Keratinocyte (primary cell): ENCODE measurements at regions not wholly inside any gene's neighbourhood (a gene's known extent, or its start where the extent isn't known, plus 50 kb on each side); places are given as distances from the start of the nearest gene placed in this dataset.

Experiments
- DNase-seq: peaks from one replicate; pipeline ENCODE4 v3.0.0-alpha.2; 2011; ENCODE audit warnings: low read depth, missing footprints, low spot score
- FAIRE-seq: peaks from 2 replicates; lab custom pipeline; 2011; peaks lifted over from hg19 to GRCh38; lab: Jason Lieb, UNC
- H2AFZ ChIP-seq: 2 replicates; pipeline ENCODE4 v1.6.0; 2012; ENCODE audit warnings: low read length, control low read depth, inconsistent platforms; ENCODE audit not compliant: control insufficient read depth
- H3K27ac ChIP-seq: 2 replicates; pipeline ENCODE4 v1.5.1; 2011; ENCODE audit warnings: low read length; ENCODE audit not compliant: control insufficient read depth, insufficient read depth
- H3K27me3 ChIP-seq: 3 replicates; pipeline ENCODE4 v1.6.0; 2011; ENCODE audit warnings: low read length; ENCODE audit not compliant: control insufficient read depth, insufficient read depth; ENCODE audit errors: extremely low read depth
- H3K36me3 ChIP-seq, 2 experiments: 2 replicates in 1 of 2; 3 replicates in 1 of 2; pipeline ENCODE4 v1.5.1; 2011; ENCODE audit warnings: low read length in 2 of 2, mild to moderate bottlenecking in 1 of 2; ENCODE audit not compliant: control insufficient read depth in 2 of 2, insufficient read depth in 2 of 2; ENCODE audit errors: extremely low read depth in 1 of 2
- H3K4me1 ChIP-seq: 3 replicates; pipeline ENCODE4 v1.5.1; 2011; ENCODE audit warnings: low read length; ENCODE audit not compliant: control insufficient read depth, insufficient read depth; ENCODE audit errors: extremely low read depth
- H3K4me2 ChIP-seq: 3 replicates; pipeline ENCODE4 v1.6.0; 2011; ENCODE audit warnings: low read depth, low read length; ENCODE audit not compliant: control insufficient read depth, insufficient read depth; ENCODE audit errors: extremely low read depth
- H3K4me3 ChIP-seq, 3 experiments: fragments of 200-600 bp in 1 of 3; sonication (generic) in 1 of 3; 2 replicates in 2 of 3; 3 replicates in 1 of 3; pipeline ENCODE4 v1.5.1; 2011 to 2016; ENCODE audit warnings: low read length in 3 of 3, mild to moderate bottlenecking in 3 of 3, control low read depth in 2 of 3, inconsistent platforms in 1 of 3, low read depth in 1 of 3, mixed read lengths in 1 of 3, mixed run types in 1 of 3, moderate library complexity in 1 of 3; ENCODE audit not compliant: control insufficient read depth in 2 of 3, insufficient read depth in 2 of 3; ENCODE audit errors: extremely low read depth in 1 of 3
- H3K79me2 ChIP-seq: 2 replicates; pipeline ENCODE4 v1.6.0; 2012; ENCODE audit warnings: low read length; ENCODE audit not compliant: control insufficient read depth, insufficient read depth
- H3K9ac ChIP-seq: 3 replicates; pipeline ENCODE4 v1.6.0; 2011; ENCODE audit warnings: low read length; ENCODE audit not compliant: control insufficient read depth, insufficient read depth; ENCODE audit errors: extremely low read depth
- H3K9me1 ChIP-seq: 3 replicates; pipeline ENCODE4 v1.6.0; 2011; ENCODE audit warnings: low read length; ENCODE audit not compliant: control insufficient read depth, insufficient read depth; ENCODE audit errors: extremely low read depth
- H3K9me3 ChIP-seq: 2 replicates; pipeline ENCODE4 v1.5.1; 2012; ENCODE audit warnings: low read depth, low read length; ENCODE audit not compliant: control insufficient read depth
- H4K20me1 ChIP-seq: 3 replicates; pipeline ENCODE4 v1.6.0; 2011; ENCODE audit warnings: low read length; ENCODE audit not compliant: control insufficient read depth, insufficient read depth; ENCODE audit errors: extremely low read depth
- EZH2 ChIP-seq: IDR thresholded peaks from one replicate; pipeline ENCODE4 v1.6.1; 2012; ENCODE audit warnings: inconsistent platforms, mild to moderate bottlenecking, low read length, moderate library complexity
- dilution Hi-C: fragments of 300-500 bp; cut with MboI; formaldehyde crosslinking; loops from one replicate; pipeline ENCODE4 v1.7.0; 2020; ENCODE audit warnings: low sequenced_read_pairs; ENCODE audit not compliant: extremely low pct_ligation_motif_present
- TF ChIP-seq, protein P1 (sequence below), 3 experiments: IDR thresholded peaks in 1 of 3; conservative IDR thresholded peaks in 1 of 3; optimal IDR thresholded peaks in 1 of 3; 2 replicates in 2 of 3; 3 replicates in 1 of 3; pipeline versions ENCODE3 to v1.5.1; 2011; ENCODE audit warnings: low read length in 3 of 3, mild to moderate bottlenecking in 3 of 3, moderate library complexity in 2 of 3, control low read depth in 1 of 3, inconsistent platforms in 1 of 3; ENCODE audit not compliant: insufficient read depth in 2 of 3; ENCODE audit errors: extremely low read depth in 1 of 3

DNA sequence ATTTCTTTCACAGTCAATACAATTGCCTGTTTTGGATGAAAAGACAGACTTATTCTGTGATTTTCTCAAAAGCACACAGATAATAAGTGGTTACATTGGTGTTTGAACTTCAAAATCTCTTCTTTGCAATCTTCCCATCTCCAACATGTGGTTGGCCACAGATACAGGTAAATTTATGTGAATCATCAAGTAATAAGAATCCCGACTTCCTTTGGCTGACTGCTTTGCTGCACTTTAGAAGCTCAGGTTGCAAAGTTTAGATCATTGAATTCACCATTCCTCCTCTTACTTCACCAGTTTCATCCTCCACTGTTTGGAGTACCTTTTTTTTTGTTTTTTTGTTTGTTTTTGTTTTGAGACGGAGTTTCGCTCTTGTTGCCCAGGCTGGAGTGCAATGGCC is 56.5 kb upstream of the ADRB2 start:
- no peaks in the 10 kb centered on the region for H4K20me1 ChIP-seq
- H3K9ac ChIP-seq: no peak overlapping the region
- H3K79me2 ChIP-seq: no peaks in the 10 kb centered on the region
- no peak overlapping the region for H3K4me2 ChIP-seq
- no peak overlapping the region for H2AFZ ChIP-seq
- no peak for DNase-seq
- no peaks in the 10 kb centered on the region for H3K36me3 ChIP-seq
- no peak overlapping the region for H3K4me3 ChIP-seq
- TF ChIP-seq, protein P1, sequence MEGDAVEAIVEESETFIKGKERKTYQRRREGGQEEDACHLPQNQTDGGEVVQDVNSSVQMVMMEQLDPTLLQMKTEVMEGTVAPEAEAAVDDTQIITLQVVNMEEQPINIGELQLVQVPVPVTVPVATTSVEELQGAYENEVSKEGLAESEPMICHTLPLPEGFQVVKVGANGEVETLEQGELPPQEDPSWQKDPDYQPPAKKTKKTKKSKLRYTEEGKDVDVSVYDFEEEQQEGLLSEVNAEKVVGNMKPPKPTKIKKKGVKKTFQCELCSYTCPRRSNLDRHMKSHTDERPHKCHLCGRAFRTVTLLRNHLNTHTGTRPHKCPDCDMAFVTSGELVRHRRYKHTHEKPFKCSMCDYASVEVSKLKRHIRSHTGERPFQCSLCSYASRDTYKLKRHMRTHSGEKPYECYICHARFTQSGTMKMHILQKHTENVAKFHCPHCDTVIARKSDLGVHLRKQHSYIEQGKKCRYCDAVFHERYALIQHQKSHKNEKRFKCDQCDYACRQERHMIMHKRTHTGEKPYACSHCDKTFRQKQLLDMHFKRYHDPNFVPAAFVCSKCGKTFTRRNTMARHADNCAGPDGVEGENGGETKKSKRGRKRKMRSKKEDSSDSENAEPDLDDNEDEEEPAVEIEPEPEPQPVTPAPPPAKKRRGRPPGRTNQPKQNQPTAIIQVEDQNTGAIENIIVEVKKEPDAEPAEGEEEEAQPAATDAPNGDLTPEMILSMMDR (optimal IDR thresholded peaks at IDR 0.05 in 1 of 3, IDR thresholded peaks at IDR 0.05 in 1 of 3, conservative IDR thresholded peaks at IDR 0.05 in 1 of 3; ENCODE audit: extremely low read depth in 1 of 3, insufficient read depth in 2 of 3, low read length in 3 of 3): no peak
- TF ChIP-seq EZH2: no peak
- no peaks in the 10 kb centered on the region for H3K9me3 ChIP-seq
- no peak for FAIRE-seq
- dilution Hi-C loops: no loop called here
- no peaks in the 10 kb centered on the region for H3K27me3 ChIP-seq
- H3K4me1 ChIP-seq: peaks cover 14% of the 10 kb centered on the region
- H3K9me1 ChIP-seq: no peaks in the 10 kb centered on the region
- no peak overlapping the region for H3K27ac ChIP-seq

DNA sequence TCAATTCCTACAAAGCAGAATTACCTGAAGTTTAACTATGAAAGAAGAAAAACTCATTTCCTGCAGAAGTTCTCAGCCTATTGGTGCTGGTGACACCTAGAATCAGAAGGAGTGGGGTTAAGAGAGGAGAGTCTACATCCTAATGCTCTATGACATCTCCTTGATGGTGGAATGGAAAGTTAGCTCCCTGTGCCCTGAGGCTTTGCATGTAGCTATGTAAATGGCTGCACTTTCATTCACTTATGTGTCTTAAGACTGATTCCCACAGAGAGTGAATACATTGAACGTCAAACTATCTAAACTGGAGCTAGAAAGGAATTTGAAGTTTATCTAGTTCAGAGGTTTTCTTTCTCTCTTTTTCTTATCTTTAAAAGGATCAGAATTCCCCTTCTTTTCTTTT is 52.1 kb upstream of the ADRB2 start:
- Histone ChIP-seq H3K36me3 (no peaks in the 10 kb centered on the region), H3K79me2 (no peaks in the 10 kb centered on the region), H3K4me2 (no peak overlapping the region), H3K9me1 (no peaks in the 10 kb centered on the region), H3K4me3 (no peak overlapping the region), H2AFZ (no peak overlapping the region), H3K4me1 (peaks cover 24% of the 10 kb centered on the region), H3K9ac (no peak overlapping the region), H4K20me1 (no peaks in the 10 kb centered on the region), H3K27ac (no peak overlapping the region), H3K27me3 (no peaks in the 10 kb centered on the region), H3K9me3 (no peaks in the 10 kb centered on the region)
- DNase-seq (no peak), FAIRE-seq (no peak)
- dilution Hi-C loops: no loop called here
- TF ChIP-seq, protein P1 (optimal IDR thresholded peaks at IDR 0.05 in 1 of 3, IDR thresholded peaks at IDR 0.05 in 1 of 3, conservative IDR thresholded peaks at IDR 0.05 in 1 of 3; ENCODE audit: extremely low read depth in 1 of 3, insufficient read depth in 2 of 3, low read length in 3 of 3): no peak
- TF ChIP-seq EZH2: no peak
